GM18505 (cell line): ENCODE measurements at regions not wholly inside any gene's neighbourhood (a gene's known extent, or its start where the extent isn't known, plus 50 kb on each side); places are given as distances from the start of the nearest gene placed in this dataset.
"Not testable (repeated sequence)": the region's sequence is repeated elsewhere in the genome, so short reads cannot be mapped to it uniquely, and the experiment has no call there.

Source experiments
- ATAC-seq: cut with Tn5 transposase; IDR thresholded peaks from one replicate; pipeline ENCODE4 v1.9.1; 2021; ENCODE audit not compliant: unreplicated experiment
- POLR2A ChIP-seq: IDR thresholded peaks from 4 replicates; pipeline ENCODE4 v1.6.1; 2011; ENCODE audit warnings: borderline replicate concordance; ENCODE audit not compliant: insufficient read depth, insufficient read length; ENCODE audit errors: extremely low read depth

- TF ChIP-seq POLR2A, result no peak
- ATAC-seq, result no peak
Observed at GRCh38 chr6:121660277-121660676, 224.8 kb downstream of the GJA1 start.

- ATAC-seq, result no peak
- TF ChIP-seq POLR2A, result no peak
Observed at GRCh38 chr6:121663292-121663810, 227.9 kb downstream of the GJA1 start.

DNA sequence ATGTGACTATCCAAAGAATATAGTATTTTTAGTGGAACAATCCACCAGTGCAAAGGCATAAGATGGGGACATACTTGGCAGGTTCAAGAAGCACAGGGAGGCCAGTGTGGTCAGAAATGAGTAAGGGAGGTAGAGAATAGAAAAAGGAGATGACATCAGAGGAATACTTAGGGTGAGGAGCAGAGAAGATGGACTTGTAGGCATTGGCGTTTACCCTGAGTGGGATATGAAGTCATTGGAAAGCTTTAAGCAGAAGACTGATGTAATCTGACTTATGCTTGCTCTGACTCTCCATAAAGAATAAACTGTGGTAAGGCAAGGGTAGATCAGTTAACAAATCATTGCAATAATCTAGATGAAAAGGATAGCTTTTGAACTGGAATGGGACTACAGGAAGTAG lies 228.7 kb downstream of the GJA1 start:
- no peak for ATAC-seq
- TF ChIP-seq POLR2A, result no peak

DNA sequence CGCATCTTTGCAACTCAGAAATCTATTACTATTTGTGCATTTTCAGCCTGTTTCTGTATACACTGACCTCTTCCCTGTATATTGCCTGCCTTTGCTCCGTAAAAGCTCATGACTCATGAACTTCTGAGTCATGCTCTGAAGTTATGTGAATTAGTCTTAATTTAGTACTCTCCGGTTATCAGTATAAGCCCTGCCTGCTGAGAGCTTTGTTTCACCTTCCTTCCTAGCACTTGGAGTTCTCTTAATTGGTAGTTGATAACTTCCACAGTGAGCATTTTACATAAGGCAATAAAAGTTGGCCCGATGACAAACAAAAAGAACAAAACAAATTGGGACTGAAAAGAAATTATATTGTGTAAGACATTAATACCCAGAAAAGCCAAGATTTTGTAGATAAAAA lies 231.4 kb downstream of the GJA1 start:
- no peak for ATAC-seq
- no peak for TF ChIP-seq POLR2A

- ATAC-seq, result no peak
- no peak for TF ChIP-seq POLR2A
Observed at GRCh38 chr6:121668259-121668658, 232.8 kb downstream of the GJA1 start.

DNA sequence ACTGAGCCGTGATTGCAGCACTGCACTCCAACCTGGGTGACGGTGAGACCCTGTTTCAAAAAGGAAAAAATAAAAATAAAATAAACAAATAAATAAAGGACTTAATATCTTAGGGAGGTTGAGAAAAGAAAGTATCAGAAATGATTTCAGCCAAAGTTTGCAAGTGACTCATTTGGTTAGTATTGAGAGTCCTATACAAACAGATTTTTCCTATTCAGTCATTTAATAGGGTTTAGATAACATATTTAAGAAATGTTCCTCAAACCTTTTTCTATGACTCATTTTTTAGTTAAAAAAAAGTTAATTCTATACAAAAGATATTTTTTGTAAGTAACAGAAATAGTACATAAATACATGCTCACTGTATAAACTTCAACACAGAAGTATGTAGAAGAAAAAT lies 235.1 kb downstream of the GJA1 start:
- no peak for TF ChIP-seq POLR2A
- ATAC-seq, result no peak

GRCh38 chr6:121677571-121677970 lies 242.1 kb downstream of the GJA1 start:
- no peak for ATAC-seq
- no peak for TF ChIP-seq POLR2A

GRCh38 chr6:121678245-121678644 lies 242.8 kb downstream of the GJA1 start:
- TF ChIP-seq POLR2A, result no peak
- ATAC-seq, result no peak

DNA sequence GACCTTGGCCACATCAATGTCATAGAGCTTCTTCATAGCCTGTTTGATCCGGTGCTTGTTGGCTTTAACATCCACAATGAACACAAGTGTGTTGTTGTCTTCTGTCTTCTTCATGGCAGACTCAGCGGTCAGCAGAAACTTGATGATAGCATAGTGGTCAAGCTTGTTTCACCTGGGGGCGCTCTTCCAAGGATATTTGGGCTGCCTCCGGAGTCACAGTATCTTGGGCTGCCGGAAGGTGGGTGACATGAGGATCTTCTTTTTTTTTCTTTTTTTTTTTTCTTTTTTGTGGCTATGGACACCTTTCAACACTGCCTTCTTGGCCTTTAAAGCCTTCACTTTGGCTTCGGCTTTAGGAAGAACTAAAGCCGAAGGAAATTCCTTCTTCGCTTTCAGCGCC lies 244.6 kb downstream of the GJA1 start:
- TF ChIP-seq POLR2A, result no peak
- ATAC-seq, result no peak

DNA sequence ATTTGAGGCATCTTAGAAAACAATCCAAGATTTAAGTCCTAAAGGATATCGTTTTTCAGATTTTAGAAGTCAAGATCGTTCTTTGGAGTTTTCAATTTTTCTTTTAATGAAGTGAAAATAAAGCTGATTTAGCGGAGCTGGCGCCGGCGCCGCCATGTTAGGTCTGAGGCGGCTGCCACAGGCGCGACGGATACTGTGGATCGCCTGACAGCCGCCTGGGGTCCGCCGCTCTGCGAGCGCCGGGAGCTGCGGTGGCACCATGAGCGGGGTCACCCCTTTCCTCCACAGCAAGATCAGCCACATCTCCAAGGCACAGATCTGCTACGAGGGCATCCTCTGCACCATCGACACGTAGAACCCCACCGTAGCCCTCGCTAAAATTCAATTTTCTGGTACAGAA lies 247.2 kb downstream of the GJA1 start:
- no peak for ATAC-seq
- TF ChIP-seq POLR2A, result no peak

- ATAC-seq, result not testable (repeated sequence)
Observed at GRCh38 chr6:121685806-121686205, 250.4 kb downstream of the GJA1 start.

GRCh38 chr6:121686611-121687023 lies 251.2 kb downstream of the GJA1 start:
- ATAC-seq, result no peak
- TF ChIP-seq POLR2A, result no peak

DNA sequence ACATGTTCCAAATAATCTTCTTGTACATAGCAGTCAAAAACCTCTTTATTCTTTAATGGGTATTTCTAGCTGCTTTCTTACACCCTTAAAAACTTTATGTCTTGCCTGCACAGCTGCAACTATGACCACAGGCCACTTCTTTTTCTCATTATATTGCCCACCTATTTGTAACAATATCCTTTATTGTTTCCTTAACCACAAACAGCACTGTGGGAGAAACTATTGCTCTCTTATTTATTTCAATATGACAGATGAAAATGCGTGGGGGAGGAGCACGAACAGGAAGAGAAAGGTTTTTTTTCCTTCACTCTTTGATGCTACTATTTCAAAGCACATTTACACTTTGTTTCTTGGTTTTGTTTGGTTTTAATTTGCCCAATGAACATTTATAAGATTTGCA lies 253.5 kb downstream of the GJA1 start:
- no peak for ATAC-seq
- no peak for TF ChIP-seq POLR2A

- no peak for TF ChIP-seq POLR2A
- ATAC-seq, result no peak
Observed at GRCh38 chr6:121691126-121691551, 255.7 kb downstream of the GJA1 start.

DNA sequence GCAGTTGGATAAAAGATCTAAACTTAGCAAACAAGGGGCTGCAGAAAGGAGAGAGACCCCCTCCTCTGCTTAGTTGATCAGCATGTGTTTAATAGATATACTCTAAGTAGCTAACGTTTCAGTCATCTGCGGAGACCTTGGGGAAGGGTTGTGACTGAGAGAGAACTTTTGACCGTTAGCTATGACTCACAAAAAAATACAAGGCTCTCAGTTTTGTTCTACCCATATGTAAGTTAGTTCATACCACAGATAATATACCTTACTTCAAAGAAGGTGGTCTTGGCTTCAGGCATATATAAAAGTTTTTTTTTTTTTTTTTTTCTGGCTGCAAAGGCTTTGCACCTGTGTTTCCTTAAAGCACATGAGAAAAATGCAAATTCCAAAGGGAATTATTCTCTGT lies 258.9 kb downstream of the GJA1 start:
- ATAC-seq, result no peak
- TF ChIP-seq POLR2A, result no peak
